Sigmoid colon (tissue), 6 donors: ENCODE measurements at regions not wholly inside any gene's neighbourhood (a gene's known extent, or its start where the extent isn't known, plus 50 kb on each side); places are given as distances from the start of the nearest gene placed in this dataset.

Experiments
- DNase-seq: peaks from one replicate; pipeline ENCODE4 v3.0.0-alpha.2; 2019
- H3K27ac ChIP-seq, 4 donors: fragments of 200-600 bp; sonication (generic); one replicate each; pipeline ENCODE4 v1.5.1; 2016 to 2019; ENCODE audit warnings: mild to moderate bottlenecking in 1 of 4
- H3K27me3 ChIP-seq, 3 donors: fragments of 200-600 bp; sonication (generic); one replicate each; pipeline ENCODE4 v1.5.1; 2019; ENCODE audit warnings: mild to moderate bottlenecking in 1 of 3
- H3K36me3 ChIP-seq, 4 donors: fragments of 200-600 bp; sonication (generic); one replicate each; pipeline ENCODE4 v1.5.1; 2016 to 2019
- H3K4me1 ChIP-seq, 4 donors: fragments of 200-600 bp; sonication (generic); one replicate each; pipeline ENCODE4 v1.5.1; 2017 to 2019
- H3K4me3 ChIP-seq, 4 donors: fragments of 200-600 bp; sonication (generic); one replicate each; pipeline ENCODE4 v1.5.1; 2017 to 2019; ENCODE audit warnings: mild to moderate bottlenecking in 2 of 4, moderate library complexity in 1 of 4
- H3K9me3 ChIP-seq, 4 donors: fragments of 200-600 bp in 3 of 4; sonication (generic) in 3 of 4; one replicate each; pipeline versions ENCODE4 v1.5.1 to v1.6.1; 2013 to 2019
- CTCF ChIP-seq, 4 experiments: fragments of 450-650 bp in 3 of 4; fragments of 200-600 bp in 1 of 4; IDR thresholded peaks; one replicate each; pipeline ENCODE4 v1.5.1; 2016 to 2019; ENCODE audit warnings: antibody characterized with exemption in 4 of 4, mild to moderate bottlenecking in 3 of 4, moderate library complexity in 2 of 4
- EP300 ChIP-seq, 4 donors: sonication (generic); formaldehyde crosslinking; IDR thresholded peaks; one replicate each; pipeline ENCODE4 v1.6.1; 2017; ENCODE audit warnings: antibody characterized with exemption in 4 of 4
- POLR2A ChIP-seq, 2 donors: fragments of 450-650 bp; IDR thresholded peaks; one replicate each; pipeline ENCODE4 v1.6.1; 2016; ENCODE audit warnings: antibody characterized with exemption in 2 of 2, mild to moderate bottlenecking in 2 of 2, moderate library complexity in 2 of 2
- POLR2AphosphoS5 ChIP-seq, 4 donors: sonication (generic); formaldehyde crosslinking; IDR thresholded peaks; one replicate each; pipeline ENCODE4 v1.6.1; 2017; ENCODE audit warnings: antibody characterized with exemption in 4 of 4
- WGBS, 2 donors: extraction: QIAGEN DNeasy Blood & Tissue Kit; methylation state at CpG; one replicate each; pipeline ENCODE4 v1.1.7; 2013; 5-methylcytosine and 5-hydroxymethylcytosine counted together
- intact Hi-C: fragments of 100-400 bp; cut with DNase I; formaldehyde crosslinking; loops from one replicate; pipeline ENCODE4 v1.15.1; 2023
- donor health status: healthy with polysubstance abuse.
- donor health status: healthy.

GRCh38 chr6:122050242-122050755 lies 349.2 kb upstream of the HSF2 start:
- intact Hi-C loops, result no loop called here
- H3K9me3 ChIP-seq, result no peaks in the 10 kb centered on the region
- no peaks in the 10 kb centered on the region for H3K27me3 ChIP-seq
- H3K4me3 ChIP-seq, result no peak overlapping the region
- no peak for DNase-seq
- TF ChIP-seq EP300 (IDR thresholded peaks at IDR 0.05) (no peak), POLR2AphosphoS5 (IDR thresholded peaks at IDR 0.05) (no peak)
- H3K4me1 ChIP-seq, result peaks cover 0 to 5% (median 2%) of the 10 kb centered on the region in 4 donors
- no peaks in the 10 kb centered on the region for H3K36me3 ChIP-seq
- H3K27ac ChIP-seq, result peak overlapping the region in 1 of 4 donors; percentile 77

- H3K27ac ChIP-seq, result peak overlapping the region in 1 of 4 donors; percentile 77
- no peak overlapping the region for H3K4me3 ChIP-seq
- 59 to 74% methylated on average over 3 of the region's 3 CpGs for whole genome bisulfite sequencing, 2 donors
- intact Hi-C loops, result no loop called here
- no peak for DNase-seq
- H3K9me3 ChIP-seq, result no peaks in the 10 kb centered on the region
- TF ChIP-seq EP300 (IDR thresholded peaks at IDR 0.05) (no peak), POLR2AphosphoS5 (IDR thresholded peaks at IDR 0.05) (no peak), CTCF (IDR thresholded peaks at IDR 0.05) (no peak), POLR2A (IDR thresholded peaks at IDR 0.05) (no peak)
- no peaks in the 10 kb centered on the region for H3K27me3 ChIP-seq
- H3K36me3 ChIP-seq, result no peaks in the 10 kb centered on the region
- peaks cover 0 to 5% (median 2%) of the 10 kb centered on the region in 4 donors for H3K4me1 ChIP-seq
Observed at GRCh38 chr6:122052346-122052900, 347.0 kb upstream of the HSF2 start.

- no peaks in the 10 kb centered on the region for H3K36me3 ChIP-seq
- intact Hi-C loops, result no loop called here
- H3K9me3 ChIP-seq, result no peaks in the 10 kb centered on the region
- peak overlapping the region in 1 of 4 donors; percentile 42 for H3K27ac ChIP-seq
- WGBS, 2 donors, result 55 to 74% methylated on average over 4 of the region's 4 CpGs
- H3K27me3 ChIP-seq, result no peaks in the 10 kb centered on the region
- no peak for DNase-seq
- no peak overlapping the region for H3K4me3 ChIP-seq
- H3K4me1 ChIP-seq, result peaks cover 0 to 17% (median 4%) of the 10 kb centered on the region in 4 donors
- TF ChIP-seq EP300 (IDR thresholded peaks at IDR 0.05), result no peak
- no peak for TF ChIP-seq CTCF (IDR thresholded peaks at IDR 0.05)
- TF ChIP-seq POLR2AphosphoS5 (IDR thresholded peaks at IDR 0.05), result peak in 2 of 4 donors; percentile 62 to 66
- no peak for TF ChIP-seq POLR2A (IDR thresholded peaks at IDR 0.05)
Observed at GRCh38 chr6:122059918-122060317, 339.5 kb upstream of the HSF2 start.

GRCh38 chr6:122061855-122062254 lies 337.6 kb upstream of the HSF2 start:
- no peak for TF ChIP-seq POLR2AphosphoS5 (IDR thresholded peaks at IDR 0.05)
- H3K4me3 ChIP-seq, result no peak overlapping the region
- H3K9me3 ChIP-seq, result no peaks in the 10 kb centered on the region
- no peaks in the 10 kb centered on the region for H3K36me3 ChIP-seq
- 55 to 74% methylated on average over 3 of the region's 3 CpGs for WGBS, 2 donors
- no peaks in the 10 kb centered on the region for H3K27me3 ChIP-seq
- H3K27ac ChIP-seq, result peak overlapping the region in 1 of 4 donors; percentile 63
- intact Hi-C loops, result no loop called here
- H3K4me1 ChIP-seq, result peaks cover 0 to 17% (median 4%) of the 10 kb centered on the region in 4 donors
- DNase-seq, result no peak

- peaks cover 0 to 17% (median 4%) of the 10 kb centered on the region in 4 donors for H3K4me1 ChIP-seq
- H3K9me3 ChIP-seq, result no peaks in the 10 kb centered on the region
- no peaks in the 10 kb centered on the region for H3K27me3 ChIP-seq
- H3K4me3 ChIP-seq, result no peak overlapping the region
- 36 to 45% methylated on average over 4 of the region's 4 CpGs for WGBS, 2 donors
- TF ChIP-seq EP300 (IDR thresholded peaks at IDR 0.05), result no peak
- no peak for TF ChIP-seq POLR2AphosphoS5 (IDR thresholded peaks at IDR 0.05)
- TF ChIP-seq POLR2A (IDR thresholded peaks at IDR 0.05), result no peak
- TF ChIP-seq CTCF (IDR thresholded peaks at IDR 0.05), result no peak
- peak overlapping the region in 1 of 4 donors; percentile 14 for H3K27ac ChIP-seq
- intact Hi-C loops, result no loop called here
- no peaks in the 10 kb centered on the region for H3K36me3 ChIP-seq
- no peak for DNase-seq
Observed at GRCh38 chr6:122063076-122063475, 336.4 kb upstream of the HSF2 start.

GRCh38 chr6:122063761-122064160 lies 335.7 kb upstream of the HSF2 start:
- Histone ChIP-seq H3K4me3 (no peak overlapping the region), H3K36me3 (no peaks in the 10 kb centered on the region), H3K27me3 (no peaks in the 10 kb centered on the region), H3K27ac (no peak overlapping the region), H3K4me1 (peaks cover 0 to 20% (median 4%) of the 10 kb centered on the region in 4 donors), H3K9me3 (no peaks in the 10 kb centered on the region)
- DNase-seq, result no peak
- 87 to 93% methylated on average over 5 of the region's 5 CpGs for WGBS, 2 donors
- intact Hi-C loops, result no loop called here
- TF ChIP-seq POLR2A (IDR thresholded peaks at IDR 0.05) (no peak), EP300 (IDR thresholded peaks at IDR 0.05) (no peak), POLR2AphosphoS5 (IDR thresholded peaks at IDR 0.05) (no peak), CTCF (IDR thresholded peaks at IDR 0.05) (no peak)
